GM18951 (cell line): ENCODE measurements at regions not wholly inside any gene's neighbourhood (a gene's known extent, or its start where the extent isn't known, plus 50 kb on each side); places are given as distances from the start of the nearest gene placed in this dataset.
"Not testable (repeated sequence)": the region's sequence is repeated elsewhere in the genome, so short reads cannot be mapped to it uniquely, and the experiment has no call there.

Experiments used
- POLR2A ChIP-seq: IDR thresholded peaks from 4 replicates; pipeline ENCODE4 v1.6.1; 2011; ENCODE audit warnings: mild to moderate bottlenecking; ENCODE audit not compliant: insufficient read length, insufficient read depth; ENCODE audit errors: extremely low read depth
- in situ Hi-C: fragments of 300-500 bp; cut with MboI; formaldehyde crosslinking; loops from one replicate; pipeline ENCODE4 v1.12.0; 2022; ENCODE audit warnings: low sequenced_read_pairs, mixed read lengths, inconsistent platforms; ENCODE audit not compliant: unreplicated experiment

DNA sequence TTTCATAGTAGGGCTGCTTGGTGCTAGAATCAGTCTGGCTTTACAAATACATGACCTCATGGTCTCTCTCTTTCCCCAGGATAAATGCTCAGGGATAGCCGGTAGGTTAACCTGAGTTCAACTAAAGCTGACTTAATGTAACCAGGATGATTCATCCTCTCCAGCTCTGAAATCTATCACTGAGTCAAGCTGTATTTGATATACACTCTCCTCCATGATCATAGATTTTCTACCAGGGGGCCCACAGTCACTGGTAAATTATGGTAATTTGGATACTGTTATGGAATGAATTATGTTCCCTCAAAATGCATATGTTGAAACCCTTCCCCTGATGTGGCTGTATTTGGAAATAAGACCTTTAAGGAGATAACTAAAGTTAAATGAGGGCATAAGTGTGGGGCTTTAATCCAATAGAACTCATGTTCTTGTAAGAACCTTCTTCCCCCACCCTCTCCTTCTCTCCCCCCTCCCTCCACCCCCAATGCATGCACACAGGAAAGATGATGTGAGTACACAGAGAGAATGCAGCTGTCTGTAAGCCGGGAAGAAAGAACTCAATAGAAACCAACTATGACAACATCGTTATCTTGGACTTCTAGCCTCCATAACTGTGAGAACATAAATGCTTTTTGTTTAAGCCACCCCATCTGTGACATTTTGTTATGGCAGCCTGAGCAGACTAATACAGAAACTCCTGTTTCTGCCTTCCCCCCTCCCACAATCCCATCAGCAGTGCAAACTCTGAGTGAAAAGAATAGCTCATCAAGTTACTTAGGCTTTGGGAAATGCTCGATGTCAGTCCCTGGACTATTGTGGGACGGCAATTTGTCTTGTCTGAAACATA lies 134.9 kb upstream of the KYNU start:
- no peak for TF ChIP-seq POLR2A
- in situ Hi-C loops, result no loop called here

DNA sequence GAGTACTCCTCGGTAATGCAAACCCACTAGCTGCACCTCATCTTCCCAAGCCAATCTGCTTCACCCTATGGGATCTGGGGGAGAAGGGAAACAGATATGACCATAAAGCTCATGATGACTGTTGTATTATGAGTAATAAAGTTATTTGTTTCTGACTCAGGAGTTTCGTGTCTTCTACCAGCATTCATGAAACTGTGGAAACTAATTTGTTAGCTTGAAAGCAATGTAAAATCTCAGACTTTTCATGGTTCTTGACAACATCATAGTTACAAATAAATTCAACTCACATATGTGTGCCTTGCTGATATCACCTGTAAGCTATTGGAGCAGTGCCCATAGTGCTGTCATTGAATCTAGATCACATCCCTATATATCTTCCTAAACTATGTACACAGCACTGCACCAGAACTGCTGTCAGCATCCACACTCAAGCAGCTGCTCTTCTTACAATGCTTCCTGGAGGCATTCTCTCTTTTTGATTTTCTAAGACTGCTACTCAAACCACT lies 135.6 kb upstream of the KYNU start:
- no peak for TF ChIP-seq POLR2A
- in situ Hi-C loops, result no loop called here

DNA sequence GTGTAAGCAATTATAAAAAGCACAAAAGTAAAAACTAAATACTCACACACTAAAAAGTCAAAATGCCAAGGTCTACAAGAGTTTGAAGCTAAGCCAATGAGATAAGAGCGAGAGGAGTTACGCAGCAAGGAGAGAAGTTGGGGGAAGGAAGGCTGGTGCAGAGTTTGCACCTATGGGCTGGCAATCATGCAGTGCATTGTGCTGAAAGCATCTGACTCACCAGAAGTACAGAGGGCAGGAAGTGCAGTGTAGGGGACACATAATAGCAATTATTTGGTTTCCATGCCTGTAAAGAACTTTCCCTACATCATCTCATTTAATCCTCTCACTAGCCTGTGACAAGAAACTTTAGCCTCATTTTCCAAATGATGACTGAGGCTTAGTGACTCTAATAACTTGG lies 142.7 kb upstream of the KYNU start:
- in situ Hi-C loops, result no loop called here
- TF ChIP-seq POLR2A, result no peak

DNA sequence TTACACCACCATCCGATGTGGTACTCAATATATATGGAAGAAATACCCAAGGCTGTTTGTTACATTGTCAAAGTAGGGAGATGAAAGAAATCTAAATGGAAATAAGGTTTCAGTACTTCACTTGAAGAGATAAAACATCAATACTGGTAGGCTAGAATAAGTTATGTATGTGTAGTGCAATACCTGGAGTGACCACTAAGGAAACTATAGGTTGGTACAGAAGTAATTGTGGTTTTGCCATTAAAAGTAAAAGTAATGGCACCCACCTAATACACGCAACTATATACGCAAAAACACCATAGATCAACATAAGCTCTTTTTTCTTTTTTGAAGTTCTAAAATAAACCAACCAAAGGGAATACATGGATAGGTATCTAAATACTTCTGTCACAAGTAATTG lies 143.2 kb upstream of the KYNU start:
- in situ Hi-C loops, result no loop called here
- TF ChIP-seq POLR2A, result no peak

DNA sequence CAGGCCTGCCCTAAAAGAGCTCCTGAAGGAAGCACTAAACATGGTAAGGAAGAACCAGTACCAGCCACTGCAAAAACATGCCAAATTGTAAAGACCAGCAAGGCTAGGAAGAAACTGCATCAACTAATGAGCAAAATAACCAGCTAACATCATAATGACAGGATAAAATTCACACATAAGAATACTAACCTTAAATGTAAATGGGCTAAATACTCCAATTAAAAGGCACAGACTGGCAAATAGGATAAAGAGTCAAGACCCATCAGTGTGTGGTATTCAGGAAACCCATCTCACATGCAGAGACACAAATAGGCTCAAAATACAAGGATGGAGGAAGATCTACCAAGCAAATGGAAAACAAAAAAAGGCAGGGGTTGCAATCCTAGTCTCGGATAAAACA lies 147.7 kb upstream of the KYNU start:
- in situ Hi-C loops, result not testable (repeated sequence)

DNA sequence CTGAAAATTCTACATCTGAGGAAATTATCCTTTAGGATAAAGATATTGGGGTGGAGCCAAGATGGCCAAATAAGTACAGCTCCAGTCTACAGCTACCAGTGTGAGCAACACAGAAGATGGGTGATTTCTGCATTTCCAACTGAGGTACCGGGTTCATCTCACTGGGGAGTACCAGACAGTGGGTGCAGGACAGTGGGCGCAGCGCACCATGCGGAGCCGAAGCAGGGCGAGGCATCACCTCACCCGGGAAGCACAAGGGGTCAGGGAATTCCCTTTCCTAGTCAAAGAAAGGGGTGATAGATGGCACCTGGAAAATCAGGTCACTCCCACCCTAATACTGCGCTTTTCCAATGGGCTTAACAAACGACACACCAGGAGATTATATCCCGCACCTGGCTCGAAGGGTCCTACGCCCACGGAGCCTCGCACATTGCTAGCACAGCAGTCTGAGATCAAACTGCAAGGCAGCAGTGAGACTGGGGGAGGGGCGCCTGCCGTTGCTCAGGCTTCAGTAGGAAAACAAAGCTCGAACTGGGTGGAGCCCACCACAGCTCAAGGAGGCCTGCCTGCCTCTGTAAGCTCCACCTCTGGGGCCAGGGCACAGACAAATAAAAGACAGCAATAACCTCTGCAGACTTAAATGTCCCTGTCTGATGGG lies 149.5 kb upstream of the KYNU start:
- in situ Hi-C loops, result not testable (repeated sequence)

DNA sequence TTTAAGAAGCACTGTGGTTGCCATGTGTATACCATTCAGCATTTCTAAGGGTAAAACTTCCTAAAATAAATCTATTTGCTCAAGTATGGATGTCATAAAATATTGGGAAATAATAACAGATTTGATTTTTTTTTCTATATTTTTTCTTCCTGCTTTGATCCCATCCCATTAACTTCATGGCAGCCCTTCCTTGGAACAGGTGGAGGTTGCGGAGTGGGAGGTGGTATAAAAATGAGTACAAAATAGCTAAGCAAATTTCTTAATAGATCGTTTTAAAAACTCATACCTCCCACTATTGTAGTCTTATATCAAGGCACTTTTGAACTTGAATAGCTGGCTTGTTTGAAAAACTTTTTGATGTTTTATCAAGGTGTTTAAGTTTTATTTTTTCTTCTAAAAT lies 152.1 kb upstream of the KYNU start:
- in situ Hi-C loops, result no loop called here
- no peak for TF ChIP-seq POLR2A

DNA sequence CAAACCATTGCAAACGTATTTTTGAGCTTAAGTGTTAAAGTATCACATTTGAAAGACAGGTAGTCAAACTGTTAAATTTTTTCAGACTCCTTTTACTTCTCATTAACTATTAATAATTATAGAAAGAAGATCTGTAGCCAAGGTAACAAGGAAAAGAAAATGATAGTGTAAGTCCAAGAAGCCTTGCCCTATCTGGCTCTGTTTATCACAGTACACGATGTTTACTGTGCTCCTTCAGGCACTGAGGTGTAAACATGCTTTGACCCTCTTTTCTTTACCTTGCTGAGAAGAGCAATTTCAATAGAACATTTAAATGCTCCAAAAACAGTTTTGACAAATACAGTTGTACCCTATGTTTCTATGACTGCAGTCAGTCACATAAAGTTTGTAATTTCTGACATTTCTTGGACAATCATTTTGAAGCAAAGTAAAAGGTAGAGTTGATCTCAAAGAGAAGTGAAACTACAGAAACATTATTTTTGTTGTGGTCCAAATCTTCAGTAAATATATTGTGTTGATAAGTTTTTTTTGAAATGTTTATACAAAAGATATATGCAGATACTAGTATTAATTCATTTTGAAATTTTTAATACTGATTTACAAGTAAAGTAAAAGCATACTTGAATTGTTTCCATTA lies 152.6 kb upstream of the KYNU start:
- in situ Hi-C loops, result no loop called here
- no peak for TF ChIP-seq POLR2A

DNA sequence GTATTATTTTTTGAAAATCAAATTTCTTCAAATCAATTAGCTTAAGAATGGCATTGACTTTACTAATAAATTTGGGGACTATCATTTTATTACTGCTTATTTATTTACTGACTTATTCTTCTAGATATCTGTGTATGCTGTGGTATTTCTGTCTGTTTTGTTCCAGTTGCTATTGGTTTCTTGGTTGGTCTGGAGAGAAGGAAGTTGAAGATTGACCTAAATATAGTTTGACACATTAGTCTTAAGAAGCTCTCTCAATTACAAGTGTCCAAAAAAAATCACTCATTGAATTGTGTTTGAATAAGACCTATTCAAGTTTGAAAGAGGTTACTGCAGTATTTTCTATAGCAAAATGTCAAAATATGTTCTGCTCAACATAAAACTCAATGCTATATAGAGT lies 153.3 kb upstream of the KYNU start:
- TF ChIP-seq POLR2A, result no peak
- in situ Hi-C loops, result no loop called here

DNA sequence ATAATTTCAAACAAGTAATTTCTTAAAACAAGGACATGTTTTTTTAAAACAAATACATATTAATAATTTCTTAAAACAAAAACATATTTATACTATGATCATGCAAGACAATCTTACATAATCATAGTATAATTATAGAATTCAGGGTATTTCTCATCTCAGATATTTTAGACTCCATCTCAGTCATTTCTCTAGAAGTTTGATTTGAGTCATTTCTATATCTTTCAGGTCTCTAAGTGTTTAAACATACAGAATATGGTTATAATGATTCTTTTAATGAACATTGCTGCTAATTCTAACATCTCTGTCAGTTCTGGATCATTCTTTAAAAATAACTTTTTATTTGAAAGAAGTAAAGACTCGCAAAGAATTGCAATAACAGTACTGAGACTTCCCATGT lies 154.2 kb upstream of the KYNU start:
- in situ Hi-C loops, result no loop called here
- no peak for TF ChIP-seq POLR2A

DNA sequence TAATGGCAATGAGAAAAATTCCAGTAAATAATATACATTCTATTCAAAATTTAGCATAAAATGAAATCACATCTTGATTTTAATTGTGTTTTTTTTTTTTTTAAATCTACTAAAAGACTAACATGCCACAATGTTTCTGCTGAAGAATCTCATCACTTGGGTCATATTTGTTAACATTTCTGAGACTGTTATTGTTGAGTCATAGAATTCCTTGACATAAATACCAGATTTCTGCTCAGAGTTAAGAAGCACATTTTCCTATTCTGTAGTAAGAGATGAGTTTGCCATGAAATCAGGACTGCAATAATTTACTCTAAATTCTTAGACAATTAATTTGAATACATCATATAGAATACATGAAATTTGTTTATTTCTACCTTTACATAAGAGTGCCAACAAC lies 154.9 kb upstream of the KYNU start:
- in situ Hi-C loops, result no loop called here
- no peak for TF ChIP-seq POLR2A

DNA sequence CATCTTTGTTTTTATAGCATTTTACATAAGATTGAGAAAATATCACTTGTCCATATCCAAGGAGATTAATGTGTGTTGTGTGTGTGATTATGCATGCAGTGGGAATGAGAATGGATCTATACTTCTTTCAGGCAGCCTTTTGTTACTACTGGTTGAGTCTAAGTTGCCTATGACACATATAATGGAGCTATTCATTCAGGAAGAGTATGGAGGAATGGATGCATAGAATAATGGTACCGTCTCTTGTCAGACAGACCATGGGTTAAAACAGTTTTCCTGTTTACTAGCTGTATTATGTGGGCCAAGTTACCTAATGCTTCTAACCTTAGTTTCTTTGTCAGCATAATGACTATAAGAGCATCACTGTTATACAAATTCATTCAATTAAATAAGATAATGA lies 155.4 kb upstream of the KYNU start:
- in situ Hi-C loops, result no loop called here

DNA sequence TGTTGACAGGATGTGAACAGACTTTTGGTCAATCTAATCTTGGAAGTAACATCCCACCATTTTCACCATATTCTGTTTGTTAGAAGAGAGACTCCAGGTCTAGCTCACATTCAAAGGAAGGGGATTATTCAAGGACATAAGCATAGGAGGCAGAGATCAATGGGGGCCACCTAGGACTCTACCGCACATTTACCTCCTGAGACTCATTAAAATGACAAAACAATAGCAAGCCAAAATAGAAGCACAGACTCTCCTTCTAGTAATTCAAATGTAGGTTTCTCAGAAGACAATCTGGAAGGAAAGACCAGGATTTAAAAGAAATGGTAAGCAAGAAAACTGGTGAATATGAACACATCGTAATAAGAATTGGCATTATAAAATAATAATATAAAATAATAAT lies 156.4 kb upstream of the KYNU start:
- in situ Hi-C loops, result no loop called here
- no peak for TF ChIP-seq POLR2A

More for the DNA sequence above, 155.4 kb upstream of the KYNU start:
- no peak for TF ChIP-seq POLR2A
